HEK293T (cell line): ENCODE measurements at regions not wholly inside any gene's neighbourhood (a gene's known extent, or its start where the extent isn't known, plus 50 kb on each side); places are given as distances from the start of the nearest gene placed in this dataset.

Experiments used
- CTCF ChIA-PET: fragments of 350-600 bp; formaldehyde crosslinking; extraction: SDS; loops from one replicate; lab custom pipeline; 2021; ENCODE audit warnings: antibody characterized with exemption, inconsistent platforms; lab: Yijun Ruan, JAX
- POLR2A ChIA-PET: fragments of 350-600 bp; formaldehyde crosslinking; extraction: SDS; loops from one replicate; lab custom pipeline; 2020; ENCODE audit warnings: antibody characterized with exemption, inconsistent platforms; lab: Yijun Ruan, JAX
- DNase-seq: peaks from one replicate; pipeline ENCODE4 v3.0.0; 2012; ENCODE audit warnings: mixed read lengths; ENCODE audit errors: extremely low spot score
- ARNT ChIP-seq: fragments of 450-650 bp; IDR thresholded peaks from 2 replicates; pipeline ENCODE4 v1.6.1; 2017; ENCODE audit warnings: mild to moderate bottlenecking
- BHLHE40 ChIP-seq: fragments of 450-650 bp; IDR thresholded peaks from 2 replicates; pipeline ENCODE4 v1.6.1; 2016; ENCODE audit warnings: mild to moderate bottlenecking, moderate library complexity, borderline replicate concordance
- CTBP1 ChIP-seq: fragments of 450-650 bp; IDR thresholded peaks from 2 replicates; pipeline ENCODE4 v1.6.1; 2016; ENCODE audit warnings: borderline replicate concordance
- ELF4 ChIP-seq: fragments of 450-650 bp; IDR thresholded peaks from 2 replicates; pipeline ENCODE4 v1.6.1; 2017; ENCODE audit warnings: antibody characterized with exemption
- FOXA1 ChIP-seq: fragments of 450-650 bp; IDR thresholded peaks from 2 replicates; pipeline ENCODE4 v1.6.1; 2016; ENCODE audit warnings: mild to moderate bottlenecking
- FOXK2 ChIP-seq: fragments of 450-650 bp; IDR thresholded peaks from 2 replicates; pipeline ENCODE4 v1.6.1; 2016; ENCODE audit warnings: mild to moderate bottlenecking
- FOXM1 ChIP-seq: fragments of 450-650 bp; IDR thresholded peaks from 2 replicates; pipeline ENCODE4 v1.6.1; 2017; ENCODE audit warnings: mild to moderate bottlenecking, borderline replicate concordance
- HDGF ChIP-seq: fragments of 450-650 bp; IDR thresholded peaks from 2 replicates; pipeline ENCODE4 v1.6.1; 2017; ENCODE audit warnings: antibody characterized with exemption, borderline replicate concordance
- L3MBTL2 ChIP-seq: fragments of 450-650 bp; conservative IDR thresholded peaks from 2 replicates; pipeline ENCODE4 v1.6.1; 2016; ENCODE audit warnings: mild to moderate bottlenecking
- LEF1 ChIP-seq: fragments of 450-650 bp; IDR thresholded peaks from 2 replicates; pipeline ENCODE4 v1.6.1; 2017; ENCODE audit warnings: mild to moderate bottlenecking, borderline replicate concordance
- NFRKB ChIP-seq: fragments of 450-650 bp; IDR thresholded peaks from 2 replicates; pipeline ENCODE4 v1.6.1; 2016; ENCODE audit warnings: mild to moderate bottlenecking, moderate library complexity
- PKNOX1 ChIP-seq: fragments of 450-650 bp; IDR thresholded peaks from 2 replicates; pipeline ENCODE4 v1.6.1; 2016
- SP1 ChIP-seq: fragments of 450-650 bp; IDR thresholded peaks from 2 replicates; pipeline ENCODE4 v1.6.1; 2017
- SUZ12 ChIP-seq: fragments of 450-650 bp; IDR thresholded peaks from 2 replicates; pipeline ENCODE4 v1.6.1; 2016; ENCODE audit warnings: mild to moderate bottlenecking
- TARDBP ChIP-seq: fragments of 450-650 bp; IDR thresholded peaks from 2 replicates; pipeline ENCODE4 v1.6.1; 2016
- ZNF384 ChIP-seq: fragments of 450-650 bp; IDR thresholded peaks from 2 replicates; pipeline ENCODE4 v1.6.1; 2016

GRCh38 chr4:1490011-1490653 is 83.9 kb upstream of the NKX1-1 start:
- ChIA-PET POLR2A (no interaction called here), CTCF (interaction anchor here (1.5 kb wide), 1 partner anchor 18 kb away, joined by 3 read pairs; no protein-coding TSS in a partner anchor)
- no peak for DNase-seq
- TF ChIP-seq BHLHE40: no peak
- no peak for TF ChIP-seq FOXA1
- TF ChIP-seq ARNT: no peak
- no peak for TF ChIP-seq L3MBTL2
- no peak for TF ChIP-seq NFRKB
- TF ChIP-seq ELF4: no peak
- TF ChIP-seq ZNF384: no peak
- no peak for TF ChIP-seq SP1
- TF ChIP-seq FOXK2: no peak
- TF ChIP-seq CTBP1: no peak
- no peak for TF ChIP-seq LEF1
- TF ChIP-seq HDGF: no peak
- no peak for TF ChIP-seq SUZ12
- no peak for TF ChIP-seq PKNOX1
- TF ChIP-seq TARDBP: no peak
- TF ChIP-seq FOXM1: no peak

GRCh38 chr4:1489639-1489995 is 83.4 kb upstream of the NKX1-1 start:
- no peak for TF ChIP-seq CTBP1
- no peak for TF ChIP-seq FOXM1
- no peak for TF ChIP-seq FOXK2
- TF ChIP-seq ZNF384: no peak
- TF ChIP-seq ARNT: no peak
- TF ChIP-seq PKNOX1: no peak
- TF ChIP-seq LEF1: no peak
- TF ChIP-seq SUZ12: no peak
- no peak for TF ChIP-seq BHLHE40
- no peak for TF ChIP-seq HDGF
- no peak for TF ChIP-seq TARDBP
- no peak for TF ChIP-seq FOXA1
- no peak for TF ChIP-seq SP1
- TF ChIP-seq ELF4: no peak
- no peak for TF ChIP-seq L3MBTL2
- TF ChIP-seq NFRKB: no peak
- POLR2A ChIA-PET: no interaction called here
- no peak for DNase-seq
- CTCF ChIA-PET: interaction anchor here (1.5 kb wide), 1 partner anchor 18 kb away, joined by 3 read pairs; no protein-coding TSS in a partner anchor

- ChIA-PET POLR2A (no interaction called here), CTCF (interaction anchor here (1.5 kb wide), 1 partner anchor 19 kb away, joined by 3 read pairs; no protein-coding TSS in a partner anchor)
- TF ChIP-seq HDGF: no peak
- TF ChIP-seq SP1: no peak
- no peak for TF ChIP-seq CTBP1
- TF ChIP-seq ELF4: no peak
- no peak for TF ChIP-seq PKNOX1
- no peak for TF ChIP-seq SUZ12
- TF ChIP-seq FOXM1: no peak
- DNase-seq: no peak
Measured at GRCh38 chr4:1488831-1489638, 82.8 kb upstream of the NKX1-1 start.

GRCh38 chr4:1488357-1488756 is 82.1 kb upstream of the NKX1-1 start:
- POLR2A ChIA-PET: no interaction called here
- DNase-seq: no peak
- CTCF ChIA-PET: no interaction called here
- TF ChIP-seq SUZ12: no peak
- TF ChIP-seq TARDBP: no peak
- no peak for TF ChIP-seq LEF1
- TF ChIP-seq ELF4: no peak
- no peak for TF ChIP-seq HDGF
- no peak for TF ChIP-seq ARNT
- TF ChIP-seq ZNF384: no peak
- no peak for TF ChIP-seq L3MBTL2
- TF ChIP-seq BHLHE40: no peak
- no peak for TF ChIP-seq FOXK2
- TF ChIP-seq SP1: no peak
- no peak for TF ChIP-seq CTBP1
- no peak for TF ChIP-seq PKNOX1
- no peak for TF ChIP-seq FOXA1
- TF ChIP-seq NFRKB: no peak
- TF ChIP-seq FOXM1: no peak

- CTCF ChIA-PET: no interaction called here
- TF ChIP-seq ELF4 (no peak), SP1 (no peak), PKNOX1 (no peak), FOXK2 (no peak), HDGF (no peak), BHLHE40 (no peak), FOXM1 (no peak), ARNT (no peak), NFRKB (no peak)
- POLR2A ChIA-PET: no interaction called here
- no peak for DNase-seq
Measured at GRCh38 chr4:1487761-1488160, 81.5 kb upstream of the NKX1-1 start.
